T-helper 1 cell treated with Interleukin-12 subunit alpha and Interleukin-12 subunit beta and Interleukin-4 antibody, amounts not matched to agents 30 μg/mL and 1 μg/mL, for 36 hours (primary cell): ENCODE measurements at regions not wholly inside any gene's neighbourhood (a gene's known extent, or its start where the extent isn't known, plus 50 kb on each side); places are given as distances from the start of the nearest gene placed in this dataset.
"Not testable (repeated sequence)": the region's sequence is repeated elsewhere in the genome, so short reads cannot be mapped to it uniquely, and the experiment has no call there.

ENCODE experiments used
- H3K27ac Mint-ChIP-seq: one replicate; pipeline ENCODE4 v1.8.0; 2021; ENCODE audit warnings: mild to moderate bottlenecking, mixed read lengths
- H3K27me3 Mint-ChIP-seq: one replicate; pipeline ENCODE4 v1.8.0; 2021; ENCODE audit warnings: low read depth, mixed read lengths
- H3K36me3 Mint-ChIP-seq: one replicate; pipeline ENCODE4 v1.8.0; 2021; ENCODE audit warnings: low read depth, mixed read lengths
- H3K4me1 Mint-ChIP-seq: one replicate; pipeline ENCODE4 v1.8.0; 2021; ENCODE audit warnings: low read depth, mixed read lengths
- H3K4me3 Mint-ChIP-seq: one replicate; pipeline ENCODE4 v1.8.0; 2021; ENCODE audit warnings: mild to moderate bottlenecking, moderate library complexity, mixed read lengths
- H3K9me3 Mint-ChIP-seq: one replicate; pipeline ENCODE4 v1.8.0; 2021; ENCODE audit warnings: mixed read lengths

GRCh38 chr15:87489902-87490665 lies 766.5 kb downstream of the NTRK3 start:
- H3K4me1 Mint-ChIP-seq = no peaks in the 10 kb centered on the region
- H3K4me3 Mint-ChIP-seq = no peak overlapping the region
- no peaks in the 10 kb centered on the region for H3K9me3 Mint-ChIP-seq
- no peak overlapping the region for H3K27ac Mint-ChIP-seq
- no peaks in the 10 kb centered on the region for H3K27me3 Mint-ChIP-seq
- no peaks in the 10 kb centered on the region for H3K36me3 Mint-ChIP-seq

- Mint-ChIP-seq H3K4me3 (no peak overlapping the region), H3K27me3 (no peaks in the 10 kb centered on the region), H3K9me3 (no peaks in the 10 kb centered on the region), H3K4me1 (no peaks in the 10 kb centered on the region), H3K27ac (no peak overlapping the region), H3K36me3 (no peaks in the 10 kb centered on the region)
These were observed 767.1 kb downstream of the NTRK3 start for GRCh38 chr15:87489456-87489855.

DNA sequence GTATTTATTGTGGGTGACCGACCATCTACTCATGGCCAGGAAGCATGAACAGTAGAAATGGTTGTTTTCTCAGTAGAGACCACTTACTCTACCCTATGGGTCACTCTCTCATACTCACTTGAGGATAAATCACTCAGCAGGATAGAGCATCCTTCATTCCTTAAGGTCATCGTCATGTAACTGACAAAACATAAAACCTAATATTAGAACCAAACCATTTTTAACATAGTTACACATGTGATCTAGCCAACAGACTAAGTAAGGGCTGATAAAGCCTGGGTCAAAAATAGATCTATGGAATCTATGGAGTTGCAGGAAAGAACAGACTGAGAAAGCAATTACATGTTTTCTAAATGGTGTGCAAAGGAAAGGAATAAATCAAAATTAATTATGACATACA lies 769.1 kb downstream of the NTRK3 start:
- no peaks in the 10 kb centered on the region for H3K4me1 Mint-ChIP-seq
- H3K36me3 Mint-ChIP-seq = no peaks in the 10 kb centered on the region
- H3K27ac Mint-ChIP-seq = no peak overlapping the region
- no peaks in the 10 kb centered on the region for H3K9me3 Mint-ChIP-seq
- no peak overlapping the region for H3K4me3 Mint-ChIP-seq
- no peaks in the 10 kb centered on the region for H3K27me3 Mint-ChIP-seq

DNA sequence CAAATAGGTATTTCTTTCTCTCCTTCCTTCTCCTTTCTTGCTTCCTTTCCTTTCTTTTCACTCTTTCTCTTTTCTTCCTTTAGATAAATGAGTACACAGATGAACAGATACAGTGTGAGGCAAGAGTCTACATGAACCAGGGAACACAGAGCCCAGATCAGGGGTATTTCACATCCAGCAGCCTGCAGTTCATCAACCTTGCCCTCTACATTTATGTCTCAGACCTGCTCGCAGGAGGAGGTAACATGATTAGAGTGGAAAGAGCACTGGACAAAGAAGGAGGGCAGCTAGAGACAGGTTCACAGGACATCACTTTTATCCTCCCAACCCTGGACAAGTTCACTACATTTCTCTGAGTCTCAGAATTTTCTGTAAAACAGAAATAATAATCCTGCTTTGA lies 773.1 kb downstream of the NTRK3 start:
- Mint-ChIP-seq H3K36me3 (no peaks in the 10 kb centered on the region), H3K27me3 (no peaks in the 10 kb centered on the region), H3K4me1 (no peaks in the 10 kb centered on the region), H3K9me3 (no peaks in the 10 kb centered on the region), H3K27ac (no peak overlapping the region), H3K4me3 (no peak overlapping the region)

GRCh38 chr15:87481126-87481525 lies 775.4 kb downstream of the NTRK3 start:
- Mint-ChIP-seq H3K4me3 (no peak overlapping the region), H3K9me3 (no peaks in the 10 kb centered on the region), H3K36me3 (no peaks in the 10 kb centered on the region)

DNA sequence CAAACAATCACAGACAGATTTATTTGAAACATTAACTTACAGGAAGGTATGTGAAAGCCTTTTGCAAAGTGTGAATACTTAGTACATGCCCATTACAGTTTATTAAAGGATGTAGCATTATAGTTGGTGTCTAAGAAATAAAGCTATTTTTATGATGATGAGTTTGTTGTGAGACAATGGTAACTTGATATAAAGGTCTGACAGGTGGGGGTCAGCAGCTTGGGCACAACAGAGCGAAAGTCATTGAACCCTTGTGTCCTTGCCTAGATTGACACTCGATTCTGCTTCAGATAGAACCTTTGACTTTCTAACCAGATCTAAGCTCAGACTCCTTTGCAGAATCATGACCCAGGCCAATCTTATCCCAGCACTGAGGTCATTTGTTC lies 777.9 kb downstream of the NTRK3 start:
- Mint-ChIP-seq H3K9me3 (no peaks in the 10 kb centered on the region), H3K4me1 (no peaks in the 10 kb centered on the region), H3K36me3 (no peaks in the 10 kb centered on the region), H3K4me3 (no peak overlapping the region), H3K27me3 (no peaks in the 10 kb centered on the region), H3K27ac (no peak overlapping the region)

More at GRCh38 chr15:87481126-87481525, 775.4 kb downstream of the NTRK3 start:
- Mint-ChIP-seq H3K27ac (no peak overlapping the region), H3K27me3 (no peaks in the 10 kb centered on the region), H3K4me1 (no peaks in the 10 kb centered on the region)

DNA sequence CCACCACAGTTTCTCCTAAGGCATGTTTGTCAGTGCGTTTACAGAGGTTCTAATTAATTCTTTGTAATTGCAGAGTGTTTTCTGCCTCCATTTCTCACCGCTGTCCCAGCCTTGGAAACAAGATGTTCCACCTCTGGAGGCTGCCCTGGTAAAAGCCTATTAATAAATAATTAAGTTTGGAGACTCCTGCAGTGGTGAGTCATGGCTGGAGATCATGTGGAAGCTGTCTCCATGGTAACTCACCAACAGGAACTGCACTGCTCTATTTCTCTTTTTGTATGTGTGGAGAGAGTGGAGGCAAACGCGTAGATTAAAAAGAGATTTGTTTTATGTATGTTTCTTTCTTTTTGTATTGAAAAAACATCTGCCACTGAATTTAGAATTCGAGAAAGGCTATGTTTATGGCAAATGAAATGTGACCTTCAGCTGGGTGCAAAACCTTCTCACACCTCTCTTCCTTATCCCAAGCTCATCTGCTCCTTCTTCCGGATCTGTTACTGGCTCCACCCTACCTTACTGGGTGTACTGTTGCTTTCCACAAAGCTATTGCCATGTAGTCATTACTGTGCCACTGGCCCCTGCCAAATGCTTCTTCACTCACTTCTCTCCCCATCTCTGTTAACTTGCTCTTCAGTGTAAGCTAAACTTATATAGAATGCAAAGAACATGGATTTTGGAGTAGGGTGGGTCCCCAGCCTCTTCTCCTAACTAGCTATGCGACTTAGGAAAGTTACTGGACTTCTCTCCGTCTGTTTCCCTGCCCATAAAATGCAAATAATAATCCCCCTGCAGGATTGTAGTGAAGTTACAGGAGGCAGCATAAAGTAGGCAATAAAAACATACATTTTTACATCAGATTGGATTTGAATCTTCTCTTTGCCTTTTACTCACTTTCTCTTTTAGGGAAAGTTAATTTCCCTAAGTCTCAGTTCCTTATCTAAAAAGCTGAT lies 778.5 kb downstream of the NTRK3 start:
- Mint-ChIP-seq H3K4me1 (no peaks in the 10 kb centered on the region), H3K36me3 (no peaks in the 10 kb centered on the region), H3K27ac (no peak overlapping the region), H3K9me3 (no peaks in the 10 kb centered on the region), H3K4me3 (no peak overlapping the region), H3K27me3 (no peaks in the 10 kb centered on the region)

GRCh38 chr15:87477026-87477425 lies 779.5 kb downstream of the NTRK3 start:
- H3K4me3 Mint-ChIP-seq = no peak overlapping the region
- H3K4me1 Mint-ChIP-seq = no peaks in the 10 kb centered on the region

DNA sequence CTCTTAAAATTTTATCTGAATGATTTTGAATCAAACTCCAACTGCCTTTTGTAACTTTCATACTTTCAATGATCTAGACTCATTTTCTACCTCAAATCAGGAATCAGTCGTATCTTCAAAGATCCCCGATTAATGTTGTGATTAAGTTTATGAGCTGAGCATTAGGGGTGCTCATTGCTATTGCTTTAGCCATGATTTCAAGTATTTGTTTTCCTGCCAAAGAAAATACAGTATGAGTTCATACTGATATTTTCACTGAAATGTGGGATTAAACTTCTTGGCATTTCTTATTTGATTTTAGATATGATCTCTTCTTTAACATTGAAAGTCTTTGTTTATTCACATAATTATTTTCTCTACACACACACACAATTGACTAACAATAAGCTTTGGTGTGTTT lies 785.6 kb downstream of the NTRK3 start:
- Mint-ChIP-seq H3K27ac (no peak overlapping the region), H3K4me3 (no peak overlapping the region), H3K4me1 (no peaks in the 10 kb centered on the region), H3K27me3 (no peaks in the 10 kb centered on the region), H3K9me3 (no peaks in the 10 kb centered on the region), H3K36me3 (no peaks in the 10 kb centered on the region)

More at GRCh38 chr15:87477026-87477425, 779.5 kb downstream of the NTRK3 start:
- Mint-ChIP-seq H3K27me3 (no peaks in the 10 kb centered on the region), H3K27ac (no peak overlapping the region), H3K36me3 (no peaks in the 10 kb centered on the region), H3K9me3 (no peaks in the 10 kb centered on the region)

DNA sequence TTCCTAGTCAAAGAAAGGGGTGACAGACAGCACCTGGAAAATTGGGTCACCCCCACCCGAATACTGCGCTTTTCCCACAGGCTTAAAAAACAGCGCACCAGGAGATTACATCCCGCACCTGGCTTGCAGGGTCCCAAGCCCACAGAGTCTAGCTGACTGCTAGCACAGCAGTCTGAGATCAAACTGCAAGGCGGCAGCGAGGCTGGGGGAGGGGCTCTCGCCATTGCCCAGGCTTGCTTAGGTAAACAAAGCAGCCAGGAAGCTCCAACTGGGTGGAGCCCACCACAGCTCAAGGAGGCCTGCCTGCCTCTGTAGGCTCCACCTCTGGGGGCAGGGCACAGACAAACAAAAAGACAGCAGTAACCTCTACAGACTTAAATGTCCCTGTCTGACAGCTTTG lies 792.6 kb downstream of the NTRK3 start:
- not testable (repeated sequence) for H3K4me1 Mint-ChIP-seq, H3K9me3 Mint-ChIP-seq, H3K27ac Mint-ChIP-seq, H3K4me3 Mint-ChIP-seq, H3K36me3 Mint-ChIP-seq, H3K27me3 Mint-ChIP-seq

GRCh38 chr15:87461631-87462030 lies 794.9 kb downstream of the NTRK3 start:
- Mint-ChIP-seq H3K9me3 (no peaks in the 10 kb centered on the region), H3K27ac (no peak overlapping the region), H3K36me3 (no peaks in the 10 kb centered on the region), H3K4me3 (no peak overlapping the region), H3K27me3 (no peaks in the 10 kb centered on the region), H3K4me1 (no peaks in the 10 kb centered on the region)

DNA sequence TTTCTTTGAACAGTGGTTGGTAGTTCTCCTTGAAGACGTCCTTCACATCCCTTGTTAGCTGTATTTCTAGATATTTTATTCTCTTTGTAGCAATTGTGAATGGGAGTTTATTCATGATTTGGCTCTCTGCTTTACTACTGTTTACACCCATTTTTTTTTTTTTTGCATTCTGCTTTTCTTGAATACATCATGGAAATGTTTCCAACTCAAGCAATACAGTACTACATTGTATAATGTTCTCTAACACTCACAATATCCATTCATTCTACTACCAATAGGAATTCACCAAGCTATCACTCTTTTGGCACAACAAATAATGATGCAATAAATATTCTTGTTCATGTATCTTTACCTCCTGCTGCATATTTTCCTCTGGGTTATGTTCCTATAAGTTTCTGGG lies 801.7 kb downstream of the NTRK3 start:
- H3K4me1 Mint-ChIP-seq = no peaks in the 10 kb centered on the region
- H3K9me3 Mint-ChIP-seq = no peaks in the 10 kb centered on the region
- no peaks in the 10 kb centered on the region for H3K36me3 Mint-ChIP-seq
- no peaks in the 10 kb centered on the region for H3K27me3 Mint-ChIP-seq
- no peak overlapping the region for H3K4me3 Mint-ChIP-seq
- no peak overlapping the region for H3K27ac Mint-ChIP-seq

DNA sequence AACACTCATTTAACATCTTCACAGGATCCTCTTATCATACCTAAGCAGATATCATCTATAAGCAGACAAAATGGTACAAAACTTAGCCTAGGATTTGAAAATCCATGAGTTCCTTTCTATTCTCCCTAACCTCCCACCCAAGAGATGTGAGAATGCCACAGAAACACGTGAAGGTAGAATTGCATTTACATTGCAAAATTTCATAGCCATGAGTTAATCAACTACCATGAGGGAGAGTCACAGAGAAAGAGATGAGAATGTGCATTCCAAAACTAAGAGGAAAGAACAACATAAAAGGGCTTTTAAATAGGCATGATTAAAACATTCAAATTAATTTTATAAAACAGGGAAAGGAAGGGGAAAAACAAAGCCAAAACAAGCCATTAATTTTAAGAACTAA lies 806.2 kb downstream of the NTRK3 start:
- no peaks in the 10 kb centered on the region for H3K4me1 Mint-ChIP-seq
- H3K36me3 Mint-ChIP-seq = no peaks in the 10 kb centered on the region
- H3K9me3 Mint-ChIP-seq = no peaks in the 10 kb centered on the region
- H3K4me3 Mint-ChIP-seq = no peak overlapping the region
- H3K27me3 Mint-ChIP-seq = no peaks in the 10 kb centered on the region
- H3K27ac Mint-ChIP-seq = no peak overlapping the region

- Mint-ChIP-seq H3K4me1 (no peaks in the 10 kb centered on the region), H3K4me3 (no peak overlapping the region), H3K36me3 (no peaks in the 10 kb centered on the region), H3K9me3 (no peaks in the 10 kb centered on the region), H3K27ac (no peak overlapping the region), H3K27me3 (no peaks in the 10 kb centered on the region)
These were observed 817.4 kb downstream of the NTRK3 start for GRCh38 chr15:87439090-87439489.

DNA sequence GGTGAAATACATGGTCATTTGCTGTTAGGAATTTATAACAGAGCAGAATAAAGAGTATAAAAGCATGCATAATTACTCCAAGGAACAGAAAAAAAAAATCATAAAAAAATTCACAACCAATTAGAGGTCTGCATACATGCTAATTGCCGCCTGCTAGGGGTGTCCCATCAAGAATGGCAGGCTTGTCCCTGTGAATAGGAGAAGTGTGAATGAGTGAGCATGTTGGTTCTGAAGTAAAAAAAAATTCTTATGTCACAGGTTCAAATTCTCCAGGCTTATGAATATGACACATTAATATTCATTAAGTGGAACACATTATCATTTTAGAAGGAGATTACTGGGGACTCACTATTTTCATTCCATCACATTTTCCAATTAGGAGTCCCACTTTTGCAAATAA lies 822.7 kb downstream of the NTRK3 start:
- Mint-ChIP-seq H3K9me3 (no peaks in the 10 kb centered on the region), H3K36me3 (no peaks in the 10 kb centered on the region), H3K4me3 (no peak overlapping the region), H3K27ac (no peak overlapping the region), H3K4me1 (no peaks in the 10 kb centered on the region), H3K27me3 (no peaks in the 10 kb centered on the region)
